GM23248 (cell line): ENCODE measurements at regions not wholly inside any gene's neighbourhood (a gene's known extent, or its start where the extent isn't known, plus 50 kb on each side); places are given as distances from the start of the nearest gene placed in this dataset.

ENCODE experiments used
- EZH2 ChIP-seq: fragments of 200-600 bp; sonication (generic); IDR thresholded peaks from 2 replicates; pipeline ENCODE4 v1.6.1; 2018; ENCODE audit warnings: antibody characterized with exemption, mild to moderate bottlenecking; ENCODE audit not compliant: insufficient read depth, poor library complexity, severe bottlenecking
- EZH2phosphoT487 ChIP-seq: fragments of 200-600 bp; sonication (generic); IDR thresholded peaks from 2 replicates; pipeline ENCODE4 v1.6.1; 2018; ENCODE audit warnings: antibody characterized with exemption, moderate library complexity, mild to moderate bottlenecking, low read depth; ENCODE audit not compliant: insufficient read depth

- TF ChIP-seq EZH2phosphoT487 (no peak), EZH2 (no peak)
These were observed 77.1 kb upstream of the COG2 start for GRCh38 chr1:230565141-230565540.
